Activated naive CD4-positive, alpha-beta T cell treated with anti-CD3 and anti-CD28 coated beads, Interleukin-2, amount 10 ng/mL, durations not matched to agents 7 days and 5 days (primary cell): ENCODE measurements at regions not wholly inside any gene's neighbourhood (a gene's known extent, or its start where the extent isn't known, plus 50 kb on each side); places are given as distances from the start of the nearest gene placed in this dataset.

ENCODE experiments used
- CTCF ChIA-PET: fragments of 350-600 bp; sonication (Branson Sonifier 250); formaldehyde crosslinking; loops from one replicate; lab custom pipeline; 2021; ENCODE audit warnings: antibody characterized with exemption; lab: Charles Lee
- DNase-seq: peaks from one replicate; pipeline ENCODE4 v3.0.0-alpha.2; 2020
- H3K27ac Mint-ChIP-seq: one replicate; pipeline ENCODE4 v1.8.0; 2021; ENCODE audit warnings: mild to moderate bottlenecking, moderate library complexity, mixed read lengths
- H3K27me3 Mint-ChIP-seq: one replicate; pipeline ENCODE4 v1.8.0; 2021; ENCODE audit warnings: mild to moderate bottlenecking, mixed read lengths
- H3K36me3 Mint-ChIP-seq: one replicate; pipeline ENCODE4 v1.8.0; 2021; ENCODE audit warnings: mixed read lengths
- H3K4me1 Mint-ChIP-seq: one replicate; pipeline ENCODE4 v1.8.0; 2021; ENCODE audit warnings: mixed read lengths
- H3K4me3 Mint-ChIP-seq: one replicate; pipeline ENCODE4 v1.8.0; 2021; ENCODE audit warnings: mild to moderate bottlenecking, moderate library complexity, mixed read lengths
- H3K9me3 Mint-ChIP-seq: one replicate; pipeline ENCODE4 v1.8.0; 2021; ENCODE audit warnings: mixed read lengths

- Mint-ChIP-seq H3K4me1 (no peaks in the 10 kb centered on the region), H3K9me3 (no peaks in the 10 kb centered on the region), H3K27me3 (peaks cover 11% of the 10 kb centered on the region), H3K4me3 (no peak overlapping the region), H3K27ac (no peak overlapping the region), H3K36me3 (no peaks in the 10 kb centered on the region)
- DNase-seq, result no peak
- CTCF ChIA-PET, result interaction anchor here (1.8 kb wide), 1 partner anchor 549 kb away, joined by 5 read pairs; no protein-coding TSS in a partner anchor
Observed at GRCh38 chr9:105168870-105169319, 75.6 kb upstream of the SLC44A1 start.

GRCh38 chr9:105171076-105171475, 73.4 kb upstream of the SLC44A1 start:
- H3K27me3 Mint-ChIP-seq, result peaks cover 4% of the 10 kb centered on the region
- no peak for DNase-seq
- CTCF ChIA-PET, result interaction anchor here (0.6 to 0.7 kb wide), 2 partner anchors 44 to 1869 kb away, joined by 3 to 5 read pairs; no protein-coding TSS in a partner anchor
- no peak overlapping the region for H3K27ac Mint-ChIP-seq
- H3K4me1 Mint-ChIP-seq, result no peaks in the 10 kb centered on the region
- no peaks in the 10 kb centered on the region for H3K9me3 Mint-ChIP-seq
- H3K4me3 Mint-ChIP-seq, result no peak overlapping the region
- H3K36me3 Mint-ChIP-seq, result no peaks in the 10 kb centered on the region

GRCh38 chr9:105171589-105171988, 72.9 kb upstream of the SLC44A1 start:
- Mint-ChIP-seq H3K27ac (no peak overlapping the region), H3K4me1 (no peaks in the 10 kb centered on the region), H3K36me3 (no peaks in the 10 kb centered on the region), H3K9me3 (no peaks in the 10 kb centered on the region), H3K4me3 (no peak overlapping the region), H3K27me3 (no peaks in the 10 kb centered on the region)
- no peak for DNase-seq
- CTCF ChIA-PET, result interaction anchor here (0.7 kb wide), 1 partner anchor 44 kb away, joined by 3 read pairs; no protein-coding TSS in a partner anchor

GRCh38 chr9:105172436-105172835, 72.0 kb upstream of the SLC44A1 start:
- H3K4me3 Mint-ChIP-seq, result no peak overlapping the region
- H3K27me3 Mint-ChIP-seq, result no peaks in the 10 kb centered on the region
- no peaks in the 10 kb centered on the region for H3K4me1 Mint-ChIP-seq
- H3K27ac Mint-ChIP-seq, result no peak overlapping the region
- H3K9me3 Mint-ChIP-seq, result no peaks in the 10 kb centered on the region
- DNase-seq, result no peak
- no peaks in the 10 kb centered on the region for H3K36me3 Mint-ChIP-seq
- CTCF ChIA-PET, result no interaction called here

GRCh38 chr9:105173306-105173705, 71.1 kb upstream of the SLC44A1 start:
- H3K27ac Mint-ChIP-seq, result no peak overlapping the region
- CTCF ChIA-PET, result no interaction called here
- H3K4me1 Mint-ChIP-seq, result no peaks in the 10 kb centered on the region

GRCh38 chr9:105173826-105174225, 70.6 kb upstream of the SLC44A1 start:
- no peaks in the 10 kb centered on the region for H3K36me3 Mint-ChIP-seq
- no peaks in the 10 kb centered on the region for H3K9me3 Mint-ChIP-seq
- H3K27me3 Mint-ChIP-seq, result no peaks in the 10 kb centered on the region
- no peak for DNase-seq
- H3K4me1 Mint-ChIP-seq, result no peaks in the 10 kb centered on the region
- CTCF ChIA-PET, result interaction anchor here (1.3 kb wide), 1 partner anchor 313 kb away, joined by 4 read pairs; no protein-coding TSS in a partner anchor
- no peak overlapping the region for H3K4me3 Mint-ChIP-seq
- H3K27ac Mint-ChIP-seq, result no peak overlapping the region

More at GRCh38 chr9:105173306-105173705, 71.1 kb upstream of the SLC44A1 start:
- no peaks in the 10 kb centered on the region for H3K36me3 Mint-ChIP-seq
- no peak for DNase-seq
- no peak overlapping the region for H3K4me3 Mint-ChIP-seq
- H3K27me3 Mint-ChIP-seq, result no peaks in the 10 kb centered on the region
- H3K9me3 Mint-ChIP-seq, result no peaks in the 10 kb centered on the region

- Mint-ChIP-seq H3K27me3 (no peaks in the 10 kb centered on the region), H3K9me3 (no peaks in the 10 kb centered on the region), H3K27ac (no peak overlapping the region), H3K4me1 (no peaks in the 10 kb centered on the region), H3K4me3 (no peak overlapping the region), H3K36me3 (no peaks in the 10 kb centered on the region)
- CTCF ChIA-PET, result no interaction called here
- DNase-seq, result no peak
Observed at GRCh38 chr9:105176194-105176593, 68.3 kb upstream of the SLC44A1 start.

- DNase-seq, result no peak
- no peak overlapping the region for H3K27ac Mint-ChIP-seq
- H3K9me3 Mint-ChIP-seq, result no peaks in the 10 kb centered on the region
- no peaks in the 10 kb centered on the region for H3K27me3 Mint-ChIP-seq
- H3K4me3 Mint-ChIP-seq, result no peak overlapping the region
- CTCF ChIA-PET, result no interaction called here
- no peaks in the 10 kb centered on the region for H3K36me3 Mint-ChIP-seq
- no peaks in the 10 kb centered on the region for H3K4me1 Mint-ChIP-seq
Observed at GRCh38 chr9:105178076-105178475, 66.4 kb upstream of the SLC44A1 start.

- CTCF ChIA-PET, result no interaction called here
- no peak for DNase-seq
- no peak overlapping the region for H3K27ac Mint-ChIP-seq
Observed at GRCh38 chr9:105187781-105188180, 56.7 kb upstream of the SLC44A1 start.

GRCh38 chr9:105188746-105189145, 55.7 kb upstream of the SLC44A1 start:
- no peaks in the 10 kb centered on the region for H3K36me3 Mint-ChIP-seq
- CTCF ChIA-PET, result interaction anchor here (1.1 kb wide), 1 partner anchor 326 kb away, joined by 3 read pairs; no protein-coding TSS in a partner anchor
- H3K4me1 Mint-ChIP-seq, result no peaks in the 10 kb centered on the region
- H3K4me3 Mint-ChIP-seq, result no peak overlapping the region
- no peak overlapping the region for H3K27ac Mint-ChIP-seq
- no peaks in the 10 kb centered on the region for H3K9me3 Mint-ChIP-seq
- no peak for DNase-seq
- H3K27me3 Mint-ChIP-seq, result peaks cover 5% of the 10 kb centered on the region

More at GRCh38 chr9:105187781-105188180, 56.7 kb upstream of the SLC44A1 start:
- peaks cover 5% of the 10 kb centered on the region for H3K27me3 Mint-ChIP-seq
- H3K9me3 Mint-ChIP-seq, result no peaks in the 10 kb centered on the region
- H3K4me1 Mint-ChIP-seq, result no peaks in the 10 kb centered on the region
- H3K36me3 Mint-ChIP-seq, result no peaks in the 10 kb centered on the region
- no peak overlapping the region for H3K4me3 Mint-ChIP-seq

GRCh38 chr9:105191508-105192121, 52.8 kb upstream of the SLC44A1 start:
- Mint-ChIP-seq H3K27ac (no peak overlapping the region), H3K4me3 (no peak overlapping the region), H3K27me3 (peaks cover 9% of the 10 kb centered on the region), H3K4me1 (no peaks in the 10 kb centered on the region), H3K36me3 (no peaks in the 10 kb centered on the region), H3K9me3 (no peaks in the 10 kb centered on the region)
- DNase-seq, result no peak
- CTCF ChIA-PET, result no interaction called here

GRCh38 chr9:105193560-105193959, 50.9 kb upstream of the SLC44A1 start:
- Mint-ChIP-seq H3K4me3 (no peak overlapping the region), H3K27me3 (peaks cover 9% of the 10 kb centered on the region), H3K9me3 (no peaks in the 10 kb centered on the region), H3K27ac (no peak overlapping the region), H3K36me3 (no peaks in the 10 kb centered on the region), H3K4me1 (no peaks in the 10 kb centered on the region)
- CTCF ChIA-PET, result interaction anchor here (1.2 kb wide), 1 partner anchor 27 kb away, joined by 3 read pairs; no protein-coding TSS in a partner anchor
- no peak for DNase-seq

- H3K4me1 Mint-ChIP-seq, result no peaks in the 10 kb centered on the region
- CTCF ChIA-PET, result interaction anchor here (1.2 kb wide), 1 partner anchor 27 kb away, joined by 3 read pairs; no protein-coding TSS in a partner anchor
- H3K36me3 Mint-ChIP-seq, result no peaks in the 10 kb centered on the region
- peaks cover 5% of the 10 kb centered on the region for H3K27me3 Mint-ChIP-seq
- H3K9me3 Mint-ChIP-seq, result no peaks in the 10 kb centered on the region
- no peak for DNase-seq
- H3K27ac Mint-ChIP-seq, result no peak overlapping the region
- H3K4me3 Mint-ChIP-seq, result no peak overlapping the region
Observed at GRCh38 chr9:105194234-105194633, 50.2 kb upstream of the SLC44A1 start.
